ENCODE measurements at regions not wholly inside any gene's neighbourhood (a gene's known extent, or its start where the extent isn't known, plus 50 kb on each side); places are given as distances from the start of the nearest gene placed in this dataset.
A peak's percentile ranks its signal among the peaks of the same experiment; 100 is the strongest.

DNA sequence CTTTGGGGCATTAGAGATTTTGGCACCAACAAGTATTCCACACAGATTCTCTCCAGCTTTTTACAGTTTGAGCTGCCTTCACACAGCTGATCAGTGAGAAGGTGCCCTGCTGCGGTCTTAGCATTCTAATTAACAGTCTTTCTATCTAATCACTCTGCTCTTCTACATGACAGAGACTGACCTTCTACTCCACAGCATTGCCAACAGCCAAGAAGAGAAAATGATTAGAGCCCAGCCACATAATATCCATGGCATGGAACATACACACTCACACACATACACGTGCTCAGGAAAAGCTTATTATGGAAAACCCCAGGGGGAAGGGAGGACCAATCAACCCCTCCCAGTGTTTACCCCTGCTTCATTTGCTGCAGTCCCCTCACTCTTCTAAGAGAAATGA, 76.1 kb upstream of the PPP2R3A start:
- 55 to 57% methylated on average over 2 of the region's 2 CpGs for WGBS, 2 donors
- ATAC-seq (ENCODE audit: low FRiP score in 2 of 2) (no peak), DNase-seq (no peak)
- no peaks in the 10 kb centered on the region for H3K27me3 ChIP-seq
- H3K27ac ChIP-seq = no peak overlapping the region
- H3K4me1 ChIP-seq = no peaks in the 10 kb centered on the region
- no peaks in the 10 kb centered on the region for H3K36me3 ChIP-seq
- H3K9me3 ChIP-seq = no peaks in the 10 kb centered on the region
- no peak overlapping the region for H3K4me3 ChIP-seq
- TF ChIP-seq EP300 (IDR thresholded peaks at IDR 0.05) (no peak), POLR2A (IDR thresholded peaks at IDR 0.05) (no peak), POLR2AphosphoS5 (IDR thresholded peaks at IDR 0.05) (no peak)
- TF ChIP-seq, protein P1, sequence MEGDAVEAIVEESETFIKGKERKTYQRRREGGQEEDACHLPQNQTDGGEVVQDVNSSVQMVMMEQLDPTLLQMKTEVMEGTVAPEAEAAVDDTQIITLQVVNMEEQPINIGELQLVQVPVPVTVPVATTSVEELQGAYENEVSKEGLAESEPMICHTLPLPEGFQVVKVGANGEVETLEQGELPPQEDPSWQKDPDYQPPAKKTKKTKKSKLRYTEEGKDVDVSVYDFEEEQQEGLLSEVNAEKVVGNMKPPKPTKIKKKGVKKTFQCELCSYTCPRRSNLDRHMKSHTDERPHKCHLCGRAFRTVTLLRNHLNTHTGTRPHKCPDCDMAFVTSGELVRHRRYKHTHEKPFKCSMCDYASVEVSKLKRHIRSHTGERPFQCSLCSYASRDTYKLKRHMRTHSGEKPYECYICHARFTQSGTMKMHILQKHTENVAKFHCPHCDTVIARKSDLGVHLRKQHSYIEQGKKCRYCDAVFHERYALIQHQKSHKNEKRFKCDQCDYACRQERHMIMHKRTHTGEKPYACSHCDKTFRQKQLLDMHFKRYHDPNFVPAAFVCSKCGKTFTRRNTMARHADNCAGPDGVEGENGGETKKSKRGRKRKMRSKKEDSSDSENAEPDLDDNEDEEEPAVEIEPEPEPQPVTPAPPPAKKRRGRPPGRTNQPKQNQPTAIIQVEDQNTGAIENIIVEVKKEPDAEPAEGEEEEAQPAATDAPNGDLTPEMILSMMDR (IDR thresholded peaks at IDR 0.05) = no peak

GRCh38 chr3:135891121-135891520, 74.4 kb upstream of the PPP2R3A start:
- H3K9me3 ChIP-seq = no peaks in the 10 kb centered on the region
- no peak overlapping the region for H3K27ac ChIP-seq
- ATAC-seq (ENCODE audit: low FRiP score in 2 of 2) (no peak), DNase-seq (no peak)
- no peaks in the 10 kb centered on the region for H3K27me3 ChIP-seq
- H3K4me1 ChIP-seq = no peaks in the 10 kb centered on the region
- no peaks in the 10 kb centered on the region for H3K36me3 ChIP-seq
- H3K4me3 ChIP-seq = no peak overlapping the region
- TF ChIP-seq EP300 (IDR thresholded peaks at IDR 0.05) (no peak), POLR2A (IDR thresholded peaks at IDR 0.05) (no peak)
- TF ChIP-seq, protein P1 (IDR thresholded peaks at IDR 0.05) = no peak
- WGBS, 2 donors = 64 to 70% methylated on average over 3 to 4 of the region's 4 CpGs

DNA sequence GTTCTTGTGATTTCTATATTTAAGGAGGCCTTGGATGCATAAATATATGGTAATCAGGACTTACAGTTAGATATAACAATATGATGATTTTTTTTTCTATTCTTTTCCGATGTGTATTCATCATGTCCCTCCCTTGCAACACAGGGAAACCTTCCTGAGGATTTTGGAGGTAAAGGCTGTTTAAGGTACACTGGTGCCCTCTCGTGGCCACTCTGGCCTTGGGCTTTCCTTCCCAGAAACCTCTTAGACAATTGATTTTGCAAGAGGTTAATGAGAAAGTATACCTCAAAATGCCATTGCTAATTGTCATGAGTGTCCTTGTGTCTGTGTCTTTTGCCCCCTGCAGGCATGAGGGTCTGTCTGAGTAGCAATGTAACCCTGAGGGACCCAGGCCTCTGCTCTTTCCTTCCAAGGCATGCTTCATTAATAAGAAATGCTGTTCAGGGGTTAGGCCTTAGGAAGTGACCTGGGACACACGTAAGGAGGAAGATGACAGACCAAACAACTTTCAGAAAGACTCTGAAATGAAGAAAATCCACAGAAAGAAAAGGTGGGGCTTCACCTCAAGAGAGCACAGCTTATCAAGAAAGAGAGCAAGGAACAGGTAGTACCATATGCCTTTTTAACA, 70.3 kb upstream of the PPP2R3A start:
- TF ChIP-seq, protein P1 (IDR thresholded peaks at IDR 0.05) = peak; percentile 8 to 70 (median 65)
- TF ChIP-seq POLR2AphosphoS5 (IDR thresholded peaks at IDR 0.05) = no peak
- H3K27me3 ChIP-seq = no peaks in the 10 kb centered on the region
- 20 to 28% methylated on average over 3 of the region's 3 CpGs for WGBS, 2 donors
- peak; percentile 57 to 78 for ATAC-seq (ENCODE audit: low FRiP score in 2 of 2)
- peak in 1 of 2 donors; percentile 65 for DNase-seq
- H3K4me1 ChIP-seq = no peaks in the 10 kb centered on the region
- no peaks in the 10 kb centered on the region for H3K36me3 ChIP-seq
- H3K27ac ChIP-seq = no peak overlapping the region
- H3K4me3 ChIP-seq = no peak overlapping the region
- H3K9me3 ChIP-seq = no peaks in the 10 kb centered on the region

DNA sequence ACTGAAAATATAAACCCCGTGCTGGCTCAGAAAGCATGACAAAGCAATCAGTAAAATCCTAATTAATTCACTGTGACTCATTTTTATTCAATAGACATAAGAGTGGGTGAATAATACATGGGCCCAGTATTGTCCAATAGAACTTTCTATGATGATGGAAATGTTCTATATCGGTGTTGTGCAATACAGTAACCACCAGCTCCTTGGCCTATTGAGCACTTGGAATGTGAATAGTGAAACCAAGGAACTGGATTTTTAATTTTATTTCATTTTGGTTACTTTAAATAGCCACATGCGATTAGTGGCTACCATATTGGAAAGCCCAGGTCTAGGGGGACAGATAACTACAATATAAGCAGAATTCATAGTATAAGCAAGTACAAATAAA, 69.8 kb upstream of the PPP2R3A start:
- no peaks in the 10 kb centered on the region for H3K4me1 ChIP-seq
- H3K27ac ChIP-seq = no peak overlapping the region
- DNase-seq (no peak), ATAC-seq (ENCODE audit: low FRiP score in 2 of 2) (no peak)
- no peaks in the 10 kb centered on the region for H3K9me3 ChIP-seq
- TF ChIP-seq EP300 (IDR thresholded peaks at IDR 0.05) = no peak
- TF ChIP-seq POLR2AphosphoS5 (IDR thresholded peaks at IDR 0.05) = no peak
- TF ChIP-seq POLR2A (IDR thresholded peaks at IDR 0.05) = no peak
- TF ChIP-seq, protein P1 (IDR thresholded peaks at IDR 0.05) = no peak
- no peaks in the 10 kb centered on the region for H3K36me3 ChIP-seq
- WGBS, 2 donors = 91 to 95% methylated on average over 3 of the region's 3 CpGs
- H3K4me3 ChIP-seq = no peak overlapping the region
- H3K27me3 ChIP-seq = no peaks in the 10 kb centered on the region

DNA sequence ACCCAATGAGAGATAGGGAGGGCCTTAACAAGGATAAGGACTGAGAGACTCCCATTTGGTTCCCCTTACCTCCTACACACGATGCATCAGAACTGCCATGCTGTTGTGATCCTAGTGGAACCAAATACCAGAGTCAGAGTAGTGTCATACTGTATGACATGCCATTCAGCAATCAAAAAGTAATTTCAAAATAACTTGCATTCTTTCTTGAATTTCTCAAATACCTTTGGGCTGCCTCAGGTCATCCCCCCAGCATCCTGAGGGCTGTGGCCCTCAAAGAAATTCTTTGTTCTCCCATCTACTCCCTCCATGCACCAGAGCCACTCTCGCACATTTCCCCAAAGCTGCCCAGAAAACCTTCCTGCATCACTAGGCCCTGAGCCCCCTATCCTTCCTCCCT, 68.9 kb upstream of the PPP2R3A start:
- ATAC-seq (ENCODE audit: low FRiP score in 2 of 2) = no peak
- Histone ChIP-seq H3K9me3 (no peaks in the 10 kb centered on the region), H3K36me3 (no peaks in the 10 kb centered on the region), H3K4me1 (no peaks in the 10 kb centered on the region), H3K27ac (no peak overlapping the region), H3K27me3 (no peaks in the 10 kb centered on the region), H3K4me3 (no peak overlapping the region)
- 87 to 90% methylated on average over 2 of the region's 2 CpGs for WGBS, 2 donors
- no peak for DNase-seq
- TF ChIP-seq POLR2AphosphoS5 (IDR thresholded peaks at IDR 0.05) (no peak), EP300 (IDR thresholded peaks at IDR 0.05) (no peak), POLR2A (IDR thresholded peaks at IDR 0.05) (no peak)
- TF ChIP-seq, protein P1 (IDR thresholded peaks at IDR 0.05) = no peak
